PFSK-1 (cell line): ENCODE measurements at regions not wholly inside any gene's neighbourhood (a gene's known extent, or its start where the extent isn't known, plus 50 kb on each side); places are given as distances from the start of the nearest gene placed in this dataset.

Experiments
- FOXP2 ChIP-seq: optimal IDR thresholded peaks from 2 replicates; pipeline ENCODE3; 2011; ENCODE audit warnings: borderline replicate concordance, control low read depth, inconsistent platforms; ENCODE audit not compliant: insufficient read depth; ENCODE audit errors: extremely low read length, extremely low read depth
- POLR2AphosphoS5 ChIP-seq: IDR thresholded peaks from 2 replicates; pipeline ENCODE4 v1.6.1; 2012; ENCODE audit warnings: low read depth, mild to moderate bottlenecking, control low read depth, low read length, moderate library complexity
- SIN3A ChIP-seq: IDR thresholded peaks from 2 replicates; pipeline ENCODE4 v1.6.1; 2012; ENCODE audit warnings: mild to moderate bottlenecking, low read length, moderate library complexity, borderline replicate concordance; ENCODE audit not compliant: insufficient read depth
- TAF1 ChIP-seq: IDR thresholded peaks from 2 replicates; pipeline ENCODE4 v1.6.1; 2012; ENCODE audit warnings: low read length, control low read depth, borderline replicate concordance; ENCODE audit not compliant: insufficient read depth
- TF ChIP-seq, protein P1 (sequence below), 2 experiments: IDR thresholded peaks; 2 replicates each; pipeline versions ENCODE4 v1.6.1 to v1.8.0; 2011 to 2012; ENCODE audit warnings: low read depth in 2 of 2, low read length in 2 of 2, control low read depth in 1 of 2, inconsistent platforms in 1 of 2, mild to moderate bottlenecking in 1 of 2, moderate library complexity in 1 of 2; ENCODE audit not compliant: insufficient read depth in 1 of 2

DNA sequence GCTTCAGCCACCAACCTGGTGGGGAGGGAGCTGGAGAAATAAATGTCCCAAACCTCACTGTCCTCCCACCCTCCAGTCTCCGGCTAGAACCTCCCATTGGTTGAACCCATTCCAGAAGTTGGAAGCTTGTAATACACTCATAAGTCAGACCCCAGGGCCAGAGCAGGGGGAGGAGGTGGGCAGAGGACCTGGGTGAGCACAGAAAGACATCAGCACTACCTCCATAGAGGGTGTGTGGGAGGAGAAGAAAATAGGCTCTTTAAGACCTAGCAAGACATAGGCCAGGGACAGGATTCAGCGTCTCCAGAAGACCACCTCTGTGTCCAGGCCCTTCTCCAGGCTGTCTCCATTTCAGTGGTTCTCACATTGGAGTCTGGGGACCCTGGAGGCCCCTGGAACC, 73.3 kb upstream of the TOP1 start:
- TF ChIP-seq SIN3A = no peak
- TF ChIP-seq, protein P1, sequence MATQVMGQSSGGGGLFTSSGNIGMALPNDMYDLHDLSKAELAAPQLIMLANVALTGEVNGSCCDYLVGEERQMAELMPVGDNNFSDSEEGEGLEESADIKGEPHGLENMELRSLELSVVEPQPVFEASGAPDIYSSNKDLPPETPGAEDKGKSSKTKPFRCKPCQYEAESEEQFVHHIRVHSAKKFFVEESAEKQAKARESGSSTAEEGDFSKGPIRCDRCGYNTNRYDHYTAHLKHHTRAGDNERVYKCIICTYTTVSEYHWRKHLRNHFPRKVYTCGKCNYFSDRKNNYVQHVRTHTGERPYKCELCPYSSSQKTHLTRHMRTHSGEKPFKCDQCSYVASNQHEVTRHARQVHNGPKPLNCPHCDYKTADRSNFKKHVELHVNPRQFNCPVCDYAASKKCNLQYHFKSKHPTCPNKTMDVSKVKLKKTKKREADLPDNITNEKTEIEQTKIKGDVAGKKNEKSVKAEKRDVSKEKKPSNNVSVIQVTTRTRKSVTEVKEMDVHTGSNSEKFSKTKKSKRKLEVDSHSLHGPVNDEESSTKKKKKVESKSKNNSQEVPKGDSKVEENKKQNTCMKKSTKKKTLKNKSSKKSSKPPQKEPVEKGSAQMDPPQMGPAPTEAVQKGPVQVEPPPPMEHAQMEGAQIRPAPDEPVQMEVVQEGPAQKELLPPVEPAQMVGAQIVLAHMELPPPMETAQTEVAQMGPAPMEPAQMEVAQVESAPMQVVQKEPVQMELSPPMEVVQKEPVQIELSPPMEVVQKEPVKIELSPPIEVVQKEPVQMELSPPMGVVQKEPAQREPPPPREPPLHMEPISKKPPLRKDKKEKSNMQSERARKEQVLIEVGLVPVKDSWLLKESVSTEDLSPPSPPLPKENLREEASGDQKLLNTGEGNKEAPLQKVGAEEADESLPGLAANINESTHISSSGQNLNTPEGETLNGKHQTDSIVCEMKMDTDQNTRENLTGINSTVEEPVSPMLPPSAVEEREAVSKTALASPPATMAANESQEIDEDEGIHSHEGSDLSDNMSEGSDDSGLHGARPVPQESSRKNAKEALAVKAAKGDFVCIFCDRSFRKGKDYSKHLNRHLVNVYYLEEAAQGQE (IDR thresholded peaks at IDR 0.05; ENCODE audit: insufficient read depth in 1 of 2, low read depth in 2 of 2, low read length in 2 of 2) = no peak
- TF ChIP-seq FOXP2 = no peak
- TF ChIP-seq TAF1 = no peak
- no peak for TF ChIP-seq POLR2AphosphoS5

DNA sequence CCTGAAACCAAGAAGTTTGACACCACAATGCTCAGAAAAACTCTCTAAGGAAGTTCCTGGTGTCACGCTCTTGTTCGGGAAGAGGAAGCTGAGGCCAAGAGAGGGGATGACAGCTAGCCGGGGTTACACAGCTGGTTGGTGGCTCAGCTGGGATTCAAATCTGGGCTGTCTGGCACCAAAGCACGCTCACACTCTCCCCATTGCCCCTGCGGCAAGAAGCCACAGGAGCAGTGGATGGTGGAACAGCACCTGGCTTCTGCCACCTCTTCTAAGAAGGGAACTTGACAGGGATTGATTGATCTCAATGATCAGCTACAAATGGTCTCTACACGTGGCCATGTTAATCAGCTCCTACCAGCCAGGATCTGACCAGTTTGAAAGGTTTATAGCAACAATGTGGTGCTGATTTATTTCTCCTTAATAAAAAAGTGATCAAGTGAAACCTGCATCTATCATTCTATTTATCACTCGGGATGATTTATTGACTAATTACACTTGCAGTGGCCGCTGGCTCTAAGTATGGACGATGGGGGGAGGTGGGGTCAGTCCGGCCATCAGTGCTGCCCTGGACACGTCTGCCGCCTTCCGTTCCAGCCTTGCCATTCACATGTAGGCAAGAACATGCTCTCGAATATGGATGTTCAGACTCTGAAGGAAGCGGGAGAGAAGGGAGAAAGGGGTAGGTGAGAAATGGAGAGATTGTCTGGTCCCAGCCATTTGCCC, 71.9 kb upstream of the TOP1 start:
- TF ChIP-seq FOXP2 (no peak), TAF1 (no peak), SIN3A (no peak), POLR2AphosphoS5 (no peak)
- TF ChIP-seq, protein P1 (IDR thresholded peaks at IDR 0.05; ENCODE audit: insufficient read depth in 1 of 2, low read depth in 2 of 2, low read length in 2 of 2) = no peak

DNA sequence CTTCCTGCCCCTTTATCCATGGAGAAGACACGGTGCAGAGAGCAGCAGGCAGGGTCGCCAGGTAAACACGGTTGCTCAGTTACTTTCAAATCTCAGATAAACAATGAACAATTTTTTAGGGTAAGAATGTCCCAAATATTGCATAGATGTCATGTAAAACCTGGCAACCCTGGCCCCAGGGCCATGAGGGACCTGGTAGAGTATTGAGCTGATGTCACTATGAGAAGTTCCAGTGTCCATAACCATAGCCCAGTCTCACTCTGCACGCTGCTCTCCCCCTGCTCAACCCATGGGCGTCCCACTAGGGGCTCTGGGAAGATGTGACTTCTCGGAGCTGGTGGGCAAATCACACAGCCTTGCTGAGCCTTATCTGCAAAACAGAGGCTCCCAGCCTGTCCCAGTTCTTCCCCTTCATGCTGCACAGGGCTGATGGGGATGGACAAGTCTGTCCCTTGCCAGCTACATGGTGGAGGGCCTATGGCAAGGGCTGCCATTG, 71.3 kb upstream of the TOP1 start:
- TF ChIP-seq TAF1 (no peak), SIN3A (no peak), POLR2AphosphoS5 (no peak), FOXP2 (no peak)
- TF ChIP-seq, protein P1 (IDR thresholded peaks at IDR 0.05; ENCODE audit: insufficient read depth in 1 of 2, low read depth in 2 of 2, low read length in 2 of 2) = no peak

DNA sequence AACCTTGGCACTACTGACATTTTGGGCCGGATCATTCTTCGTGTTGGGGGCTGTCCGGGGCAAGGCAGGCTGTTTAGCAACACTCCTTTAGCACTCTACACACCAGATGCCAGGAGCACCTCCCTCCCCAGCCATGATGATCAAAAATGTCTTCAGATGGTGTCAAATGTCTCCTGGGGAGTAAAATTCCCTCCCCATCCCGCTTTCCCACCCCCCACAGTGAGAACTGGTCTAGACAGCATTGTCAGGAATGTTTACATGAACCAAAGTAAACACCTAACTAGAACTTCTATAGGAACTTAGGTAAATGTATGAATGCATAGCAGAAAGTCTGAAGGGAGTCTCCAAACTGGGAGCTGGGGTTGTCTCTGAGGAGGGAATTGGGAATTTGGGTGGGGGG, 70.0 kb upstream of the TOP1 start:
- no peak for TF ChIP-seq POLR2AphosphoS5
- no peak for TF ChIP-seq TAF1
- TF ChIP-seq, protein P1 (IDR thresholded peaks at IDR 0.05; ENCODE audit: insufficient read depth in 1 of 2, low read depth in 2 of 2, low read length in 2 of 2) = no peak
- TF ChIP-seq FOXP2 = no peak
- no peak for TF ChIP-seq SIN3A
